Adrenal gland (tissue), 5 donors: ENCODE measurements at regions not wholly inside any gene's neighbourhood (a gene's known extent, or its start where the extent isn't known, plus 50 kb on each side); places are given as distances from the start of the nearest gene placed in this dataset.

Experiments
- CTCF ChIP-seq, 6 experiments: fragments of 450-650 bp in 4 of 6; fragments of 200-600 bp in 2 of 6; sonication (generic) in 1 of 6; IDR thresholded peaks; 1 replicate in 5 of 6; 2 replicates in 1 of 6; pipeline versions ENCODE4 v1.5.1 to v1.8.0; 2016 to 2021; ENCODE audit warnings: antibody characterized with exemption in 6 of 6, mild to moderate bottlenecking in 2 of 6, moderate library complexity in 1 of 6
- POLR2A ChIP-seq, 2 donors: fragments of 450-650 bp; IDR thresholded peaks; one replicate each; pipeline ENCODE4 v1.6.1; 2017; ENCODE audit warnings: antibody characterized with exemption in 2 of 2, mild to moderate bottlenecking in 2 of 2, moderate library complexity in 1 of 2
- donor health status: DM: no; HTN: no; CAD: no.

DNA sequence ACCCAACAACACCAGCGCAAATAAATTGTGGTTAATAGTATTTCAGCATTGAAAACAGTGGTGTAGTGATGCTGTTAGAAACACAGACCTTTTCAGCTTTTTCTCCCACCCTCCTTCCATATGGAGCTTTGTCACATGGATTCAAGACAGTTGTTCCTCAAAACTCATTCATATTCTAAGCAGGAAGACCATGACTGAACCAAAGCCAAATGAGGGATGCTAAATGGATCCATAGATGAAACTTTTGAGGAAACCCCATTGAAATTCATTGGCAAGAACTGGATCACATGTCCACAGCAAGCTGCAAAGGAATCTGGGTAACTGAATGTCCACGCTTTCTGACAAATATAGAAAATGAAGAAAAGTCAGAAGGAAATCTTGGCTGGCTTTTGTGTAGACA, 615.1 kb upstream of the NETO1 start:
- TF ChIP-seq CTCF (IDR thresholded peaks at IDR 0.05) (no peak), POLR2A (IDR thresholded peaks at IDR 0.05) (no peak)
